HG03571 (cell line): ENCODE measurements at regions not wholly inside any gene's neighbourhood (a gene's known extent, or its start where the extent isn't known, plus 50 kb on each side); places are given as distances from the start of the nearest gene placed in this dataset.

Experiments used
- ATAC-seq: cut with Tn5 transposase; IDR thresholded peaks from one replicate; pipeline ENCODE4 v1.9.1; 2021; ENCODE audit not compliant: unreplicated experiment

DNA sequence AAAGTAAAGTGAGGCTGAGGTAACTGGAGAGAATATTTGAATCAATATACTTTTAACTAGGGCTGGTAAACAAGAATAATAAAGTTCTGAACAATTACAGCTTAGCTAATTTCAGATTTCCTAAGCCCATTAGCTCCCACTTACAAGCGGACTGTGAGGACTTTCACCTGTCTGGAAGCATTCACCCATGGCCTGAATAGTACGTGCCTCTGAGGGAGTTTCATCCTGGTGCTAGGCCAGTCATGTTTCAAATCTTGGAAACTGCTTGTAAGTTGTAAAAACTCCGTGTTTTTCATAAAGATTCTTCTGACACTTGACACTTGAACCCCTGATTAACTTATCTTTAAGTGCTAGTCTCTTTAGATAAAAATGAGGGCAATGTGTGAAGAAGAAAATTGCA lies 975.2 kb upstream of the GHITM start:
- no peak for ATAC-seq

DNA sequence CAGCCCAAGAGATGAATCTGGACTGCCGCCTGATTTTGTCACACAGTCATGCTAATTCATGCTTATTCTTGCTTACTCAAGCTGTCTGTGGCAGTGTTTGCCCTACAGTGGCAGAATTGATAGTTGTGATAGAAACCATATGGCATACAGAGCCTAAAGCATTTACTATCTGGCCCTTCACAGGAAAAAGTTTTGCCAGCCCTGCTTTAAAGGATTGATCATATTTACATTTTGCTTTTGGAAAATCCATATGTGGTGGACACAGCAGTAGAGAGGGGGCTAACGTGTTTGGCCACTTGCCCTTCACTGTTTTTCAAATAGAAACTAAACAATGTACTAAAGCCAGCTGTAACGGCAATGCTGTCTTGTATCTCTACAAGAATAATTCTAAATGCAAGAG lies 974.0 kb upstream of the GHITM start:
- ATAC-seq: no peak

DNA sequence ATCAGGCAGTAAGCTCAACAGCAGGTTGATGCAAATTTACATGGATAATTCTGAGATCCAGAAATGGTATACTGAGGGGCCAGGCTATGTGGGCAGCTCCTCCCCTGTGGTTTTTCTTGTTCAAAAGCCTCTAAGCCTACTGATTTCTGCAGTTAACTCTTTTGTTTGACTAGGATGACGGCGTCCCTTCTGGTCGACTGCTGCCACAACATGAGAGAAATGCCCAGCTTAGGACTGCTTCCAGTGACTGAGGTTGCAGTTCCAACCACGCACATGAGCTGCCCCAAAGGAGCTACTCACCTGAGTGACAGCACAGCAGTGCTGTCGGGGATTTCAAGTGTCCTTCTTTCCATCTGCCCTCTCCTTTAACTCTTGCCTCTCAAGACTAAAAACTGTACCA lies 973.0 kb upstream of the GHITM start:
- no peak for ATAC-seq

DNA sequence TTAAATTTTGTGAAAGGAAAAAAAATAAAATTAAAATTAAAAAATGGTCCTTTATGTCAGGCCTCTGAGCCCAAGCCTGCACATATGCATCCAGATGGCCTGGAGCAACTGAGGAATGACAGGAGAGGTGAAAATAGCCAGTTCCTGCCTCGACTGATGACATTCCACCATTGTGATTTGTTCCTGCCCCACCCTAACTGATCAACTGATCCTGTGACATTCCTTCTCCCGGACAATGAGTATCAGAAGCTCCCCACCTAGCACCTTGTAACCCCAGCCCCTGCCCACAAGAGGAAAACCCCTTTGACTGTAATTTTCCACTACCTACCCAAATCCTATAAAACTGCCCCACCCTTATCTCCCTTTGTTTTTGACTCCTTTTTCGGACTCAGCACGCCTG lies 972.2 kb upstream of the GHITM start:
- no peak for ATAC-seq

DNA sequence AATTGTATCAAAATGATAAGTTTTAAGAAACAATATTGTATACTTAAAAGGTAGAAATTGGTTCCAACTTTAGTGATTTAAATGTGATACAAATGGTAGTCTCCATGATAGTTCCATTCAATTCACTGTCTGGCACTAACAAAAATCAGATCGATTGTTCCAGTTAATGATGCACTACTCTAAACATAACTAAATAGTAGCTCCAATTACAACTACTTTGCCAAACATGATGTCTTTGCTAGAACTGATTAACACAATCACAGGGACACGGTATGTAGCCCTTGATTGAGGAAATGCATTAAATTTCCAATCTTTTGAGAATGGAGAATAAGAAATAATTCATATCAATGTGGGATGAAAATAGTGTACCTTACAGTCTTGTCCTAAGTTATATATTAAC lies 962.4 kb upstream of the GHITM start:
- ATAC-seq: no peak

DNA sequence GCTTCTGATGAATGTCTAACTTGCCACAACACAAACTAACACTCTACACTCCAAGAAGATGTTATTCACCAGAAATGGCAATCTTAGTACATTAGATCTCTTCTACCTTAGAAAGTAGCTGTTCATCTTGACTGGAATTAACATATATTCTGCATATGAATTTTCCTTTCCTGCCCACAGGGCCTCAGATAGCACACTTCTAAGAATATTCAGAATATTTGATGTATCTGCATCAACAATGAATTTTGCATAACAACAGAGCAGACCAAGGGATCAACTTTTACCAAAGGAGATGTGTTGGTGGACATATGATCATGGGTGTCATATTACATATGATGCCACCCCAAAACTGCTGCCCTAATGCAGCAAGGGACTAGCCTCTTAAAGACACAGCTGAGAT lies 960.8 kb upstream of the GHITM start:
- ATAC-seq: no peak

DNA sequence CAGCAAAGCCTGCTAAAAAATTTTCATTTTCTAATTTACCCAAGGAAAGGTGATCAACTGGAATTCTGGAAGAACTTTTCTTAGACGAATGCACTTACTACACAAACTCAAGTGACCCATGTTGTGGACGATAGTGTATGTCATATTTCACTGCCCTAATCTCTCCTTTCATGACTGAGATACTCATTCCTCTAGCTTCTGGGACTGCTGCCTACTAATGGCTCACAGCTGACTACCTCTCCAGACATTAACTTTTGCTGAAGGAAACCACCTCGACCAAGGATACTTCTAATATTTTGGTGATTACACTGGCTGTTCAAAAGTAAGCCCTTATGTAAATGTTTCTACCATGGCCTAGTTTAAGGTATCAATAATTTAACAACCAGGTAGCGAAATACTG lies 959.9 kb upstream of the GHITM start:
- no peak for ATAC-seq

DNA sequence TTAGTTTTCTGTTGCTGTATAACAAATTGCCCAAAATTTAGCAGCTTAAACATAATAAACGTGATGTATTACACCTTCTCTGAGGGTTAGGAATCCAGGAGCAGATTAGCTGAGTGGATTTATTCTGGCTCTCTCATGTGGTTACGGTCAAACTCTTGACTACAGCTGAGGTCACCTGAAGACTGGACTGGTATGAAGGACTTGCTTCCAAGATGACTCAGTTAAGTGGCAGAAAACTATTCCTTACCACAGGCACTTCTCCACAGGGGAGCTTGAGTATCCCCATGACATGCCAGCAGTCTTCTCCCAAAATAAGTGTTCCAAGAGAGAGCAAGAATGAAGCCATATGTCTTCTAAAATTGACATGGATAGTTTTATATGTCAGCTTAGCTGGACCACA lies 957.2 kb upstream of the GHITM start:
- no peak for ATAC-seq

DNA sequence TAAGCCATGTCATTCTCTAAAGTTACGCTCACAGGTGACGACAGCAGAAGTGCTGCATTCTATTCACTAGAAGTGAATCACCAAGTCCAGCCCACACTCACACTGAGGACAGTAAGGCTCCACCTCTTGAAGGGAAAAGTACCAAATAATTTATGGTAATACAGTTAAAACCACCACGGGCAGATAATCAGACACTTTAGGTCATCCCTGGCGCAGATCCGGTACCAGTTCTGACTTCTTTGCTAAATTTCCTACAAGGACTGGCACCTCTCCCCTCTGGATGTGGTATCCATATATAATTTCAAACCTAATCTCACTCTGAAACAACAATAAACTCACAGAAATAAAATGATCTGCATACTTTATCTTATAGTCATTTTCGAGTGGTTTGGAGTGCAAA lies 954.7 kb upstream of the GHITM start:
- no peak for ATAC-seq

DNA sequence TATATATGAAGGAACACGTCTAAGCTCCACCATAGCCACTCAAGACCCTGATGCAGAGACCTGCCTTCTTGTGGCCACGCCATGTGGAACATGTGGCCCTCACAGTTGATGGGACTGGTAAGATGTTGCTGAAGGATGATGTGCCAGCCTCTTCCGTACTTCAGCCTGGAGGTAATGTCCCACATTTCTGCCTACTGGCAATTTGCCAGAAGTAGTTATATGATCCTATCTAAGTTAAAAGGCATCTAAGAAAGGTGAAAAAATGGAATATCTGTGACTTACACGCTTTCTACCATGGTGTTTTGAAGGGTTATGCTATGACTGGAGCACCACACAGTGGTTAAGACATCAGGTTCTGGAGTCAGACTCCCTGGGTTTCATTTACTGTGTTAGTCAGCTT lies 948.7 kb upstream of the GHITM start:
- ATAC-seq: no peak

DNA sequence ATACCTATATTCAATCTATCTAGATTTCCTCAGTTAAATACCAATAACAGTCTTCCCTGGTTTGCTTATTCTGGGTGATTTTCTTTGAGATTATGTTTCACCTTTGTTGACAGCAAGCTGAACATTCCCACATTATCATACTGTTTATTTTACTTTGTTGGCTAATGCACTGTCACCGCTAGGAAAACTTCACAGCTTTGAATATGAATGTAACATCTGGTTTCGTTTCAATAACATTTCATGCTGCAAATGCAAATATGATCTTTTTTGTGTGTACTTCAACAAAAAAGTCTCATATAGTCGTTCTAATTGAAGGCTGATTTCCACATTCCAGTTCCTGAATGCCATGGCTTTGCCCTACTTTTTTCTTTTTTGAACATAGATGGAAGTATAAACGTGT lies 946.3 kb upstream of the GHITM start:
- no peak for ATAC-seq

DNA sequence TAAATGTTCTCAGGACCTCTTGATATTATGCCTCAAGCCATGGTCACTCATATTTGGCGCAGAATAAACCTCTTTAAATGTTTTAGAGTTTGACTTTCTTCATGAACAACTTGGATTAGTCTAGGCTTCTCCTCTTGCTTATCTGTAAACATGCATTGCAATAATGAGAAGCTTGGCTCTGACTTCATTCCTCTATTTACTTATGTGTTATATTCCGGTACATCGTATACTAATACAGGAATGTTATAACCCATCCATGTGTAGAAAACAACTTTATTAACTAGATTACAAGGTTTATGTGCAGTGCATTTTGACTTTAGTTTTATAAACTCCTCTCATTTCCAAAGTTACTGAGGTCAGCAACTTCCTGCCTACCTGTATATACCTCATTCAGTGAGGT lies 944.3 kb upstream of the GHITM start:
- no peak for ATAC-seq

DNA sequence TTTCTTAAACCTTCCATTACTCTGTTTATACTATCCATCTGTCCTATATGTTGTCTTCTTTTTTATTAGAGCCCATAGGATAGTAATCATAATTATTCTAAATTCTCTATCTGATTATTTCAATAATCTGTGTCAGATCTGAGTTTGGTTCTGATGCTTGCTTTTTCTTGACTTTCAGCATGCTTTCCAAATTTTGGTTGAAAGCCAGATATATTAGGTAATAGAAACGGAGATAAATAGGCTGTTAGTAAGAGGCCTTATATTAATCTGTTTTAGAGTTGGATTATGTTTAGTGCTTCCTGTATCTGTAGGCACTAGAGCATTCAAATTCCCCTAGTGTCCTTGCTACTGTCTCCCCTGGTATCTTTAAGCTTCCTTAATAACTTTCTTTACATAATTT lies 939.9 kb upstream of the GHITM start:
- ATAC-seq: no peak

DNA sequence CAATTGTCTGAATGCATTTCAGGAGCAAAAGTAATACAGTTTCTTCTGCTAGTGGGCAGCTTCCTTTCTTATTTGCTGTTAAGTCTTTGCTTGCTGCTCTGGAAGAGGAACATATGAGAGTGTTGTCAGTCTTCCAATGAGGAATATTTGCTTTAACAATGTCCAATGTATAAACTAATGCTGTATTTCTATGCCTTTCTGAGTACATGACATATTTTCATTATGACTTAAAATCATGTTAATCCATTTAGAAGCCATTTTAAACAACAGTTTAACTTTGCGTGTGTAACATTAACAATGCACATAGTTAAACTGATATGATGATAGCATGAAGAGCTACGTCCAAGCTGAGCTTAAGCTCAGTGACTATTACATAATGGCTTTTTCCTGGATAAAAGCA lies 933.4 kb upstream of the GHITM start:
- ATAC-seq: no peak

DNA sequence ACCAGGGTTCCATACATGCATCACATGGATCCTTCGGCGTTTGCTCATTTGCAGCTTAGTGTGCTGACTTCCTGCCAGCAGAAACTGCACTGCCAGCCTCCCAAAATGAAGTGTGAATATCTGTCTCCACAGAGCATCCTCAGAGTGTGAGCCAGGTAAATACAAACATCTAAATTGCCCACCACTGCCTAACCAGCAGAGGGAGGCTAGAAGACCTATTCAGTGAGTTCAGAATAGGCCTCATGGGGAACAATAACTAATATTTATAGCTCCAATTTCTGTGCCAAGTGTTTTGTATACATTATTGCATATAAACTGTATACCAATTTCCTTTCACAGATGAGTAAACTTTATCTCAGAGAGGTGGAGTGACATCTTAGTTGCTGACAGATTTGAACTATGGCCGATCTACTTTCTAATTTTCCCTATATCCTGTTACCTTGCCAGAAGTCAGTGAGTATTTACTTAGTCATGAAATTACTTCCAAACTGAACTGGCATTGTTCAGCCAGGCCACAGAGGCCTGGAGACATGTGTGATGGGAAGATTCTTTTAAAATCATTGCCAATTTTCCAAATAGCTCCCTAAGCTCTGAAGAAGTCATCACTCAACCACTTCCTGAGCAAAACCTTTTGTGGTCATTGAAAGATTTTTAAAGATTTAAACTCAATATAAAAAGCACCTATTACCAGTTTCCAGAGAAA lies 926.5 kb upstream of the GHITM start:
- no peak for ATAC-seq

DNA sequence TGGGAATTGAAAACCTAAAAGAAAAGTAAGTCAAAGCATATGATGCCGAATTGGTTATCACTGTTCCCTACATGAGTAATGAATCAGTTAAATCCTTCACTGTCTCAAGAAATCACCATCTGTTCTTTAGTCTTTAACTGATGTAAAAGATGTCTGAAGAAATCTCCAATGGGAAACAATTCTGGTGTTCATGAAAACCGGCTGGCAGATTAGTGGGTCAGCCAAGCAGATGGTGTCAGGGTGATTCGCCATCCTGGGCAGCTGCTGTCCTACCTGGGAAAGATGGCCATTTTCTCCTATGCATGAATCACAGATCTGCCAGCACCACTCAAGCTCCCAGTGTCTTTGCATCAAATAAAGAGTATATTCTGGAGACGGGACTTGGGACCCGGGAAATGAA lies 925.2 kb upstream of the GHITM start:
- ATAC-seq: no peak

DNA sequence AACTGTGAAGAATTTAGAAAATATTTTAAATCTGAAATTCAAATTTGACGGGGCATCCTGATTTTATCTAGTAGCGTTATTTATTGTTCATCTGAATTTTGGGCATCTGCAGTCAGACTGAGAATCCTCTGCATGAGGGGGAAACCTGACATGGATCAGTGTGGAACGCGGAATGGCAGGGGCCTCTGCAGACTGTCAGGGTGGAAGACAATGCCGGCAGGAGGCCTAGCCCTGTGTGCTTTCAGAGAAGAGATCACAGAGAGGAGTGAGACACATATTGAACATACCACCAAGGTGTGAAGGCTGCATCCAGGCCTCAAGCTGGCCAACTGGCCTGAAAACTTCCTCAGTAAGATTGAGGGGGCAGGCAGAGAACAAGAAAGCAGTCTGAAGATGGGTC lies 921.1 kb upstream of the GHITM start:
- no peak for ATAC-seq

DNA sequence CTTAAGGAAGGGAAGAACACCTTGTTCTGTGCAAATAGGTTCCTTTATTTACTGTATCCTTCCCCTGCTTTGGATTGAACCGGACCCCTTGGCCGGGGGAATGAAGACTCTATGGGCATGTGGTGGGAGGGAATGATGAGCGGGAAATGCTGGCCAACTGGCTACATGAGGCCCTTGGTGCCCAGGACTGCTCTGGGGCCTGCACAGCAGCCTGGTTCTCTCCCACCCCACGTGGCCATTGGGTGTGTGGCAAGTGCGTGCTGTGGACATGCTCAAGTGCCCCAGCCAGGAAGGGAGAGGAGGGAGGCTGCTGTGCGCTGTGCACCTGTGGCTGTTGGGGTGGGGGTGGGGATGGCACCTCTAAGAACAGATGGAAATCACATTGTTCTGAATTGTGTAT lies 917.0 kb upstream of the GHITM start:
- no peak for ATAC-seq

DNA sequence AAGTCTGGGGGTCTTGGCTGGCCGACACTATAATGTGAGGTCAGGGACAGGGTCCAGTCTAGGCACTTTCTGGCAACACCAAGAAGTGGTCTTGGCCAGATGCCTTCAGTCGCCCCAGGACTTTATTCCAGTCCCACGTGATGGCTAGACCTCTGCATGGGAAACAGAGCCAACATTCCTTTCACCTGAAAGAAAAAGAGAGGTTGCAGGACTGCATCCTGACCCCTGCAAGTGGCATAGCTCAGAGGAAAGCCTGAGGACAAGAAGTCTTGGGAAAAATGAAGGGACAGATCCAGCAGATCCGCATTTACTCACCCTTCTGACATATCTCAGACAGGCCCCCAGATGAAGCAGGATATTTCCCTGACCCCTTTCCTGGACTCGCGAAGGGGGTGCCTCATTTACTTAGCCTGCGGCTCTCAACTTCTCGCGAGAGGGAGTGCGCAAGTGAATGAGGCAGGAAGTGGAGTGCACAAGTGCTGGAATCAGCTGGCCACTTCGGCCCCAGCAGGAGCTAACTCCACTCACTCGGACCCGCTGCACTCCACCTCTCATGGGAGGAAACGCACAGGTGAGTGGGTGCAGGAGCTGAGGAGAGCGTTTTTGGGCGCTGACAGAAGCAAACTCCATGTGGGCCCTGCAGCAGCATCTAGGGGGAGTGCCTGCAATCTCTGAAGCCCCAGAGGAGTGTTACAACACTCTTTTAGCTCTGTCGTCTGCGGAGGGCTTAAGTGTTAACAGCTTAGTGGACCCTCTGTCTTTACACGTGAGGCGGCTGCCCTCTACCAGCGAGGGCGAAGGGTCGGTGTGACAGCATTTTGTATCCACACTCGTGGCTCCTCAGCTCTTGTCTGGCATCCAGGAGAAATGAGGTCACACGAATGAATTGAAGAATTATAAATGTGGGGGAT lies 916.2 kb upstream of the GHITM start:
- no peak for ATAC-seq

DNA sequence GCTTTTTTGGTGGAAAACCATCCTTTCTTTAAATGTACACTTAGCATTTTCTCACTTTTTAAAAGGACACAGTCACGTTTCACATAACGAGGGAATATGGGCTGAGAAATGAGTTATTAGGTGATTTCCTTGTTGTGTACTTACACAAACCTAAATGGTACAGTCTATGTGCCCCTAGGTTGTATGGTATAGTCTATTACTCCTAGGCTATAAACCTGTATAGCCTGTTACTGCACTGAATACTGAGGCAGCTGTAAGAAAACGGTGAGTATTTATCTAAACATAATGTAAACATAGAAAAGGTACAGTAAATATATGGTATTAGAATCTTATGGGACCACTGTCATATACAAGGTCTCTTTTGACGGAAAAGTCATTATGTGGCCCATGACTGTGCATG lies 913.5 kb upstream of the GHITM start:
- no peak for ATAC-seq

DNA sequence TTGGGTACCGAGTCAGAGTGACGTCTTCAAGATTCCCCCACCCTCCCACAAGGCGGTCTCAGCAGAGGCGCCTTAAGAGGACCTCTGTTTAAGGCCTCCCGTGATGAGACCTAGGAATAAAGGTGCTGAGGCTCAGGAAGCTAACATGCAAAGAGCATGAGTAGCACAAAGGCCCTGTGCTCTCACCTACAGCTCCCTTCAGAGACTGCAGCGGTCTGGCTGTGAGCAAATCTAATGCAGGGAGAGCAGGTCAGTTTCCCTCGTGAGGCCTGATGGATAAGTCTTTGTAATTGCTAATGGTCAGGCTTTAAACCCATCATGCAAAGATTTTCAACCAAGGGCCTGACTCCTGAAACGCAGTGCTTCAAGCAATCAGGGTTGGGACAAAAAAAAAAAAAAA lies 909.3 kb upstream of the GHITM start:
- no peak for ATAC-seq

DNA sequence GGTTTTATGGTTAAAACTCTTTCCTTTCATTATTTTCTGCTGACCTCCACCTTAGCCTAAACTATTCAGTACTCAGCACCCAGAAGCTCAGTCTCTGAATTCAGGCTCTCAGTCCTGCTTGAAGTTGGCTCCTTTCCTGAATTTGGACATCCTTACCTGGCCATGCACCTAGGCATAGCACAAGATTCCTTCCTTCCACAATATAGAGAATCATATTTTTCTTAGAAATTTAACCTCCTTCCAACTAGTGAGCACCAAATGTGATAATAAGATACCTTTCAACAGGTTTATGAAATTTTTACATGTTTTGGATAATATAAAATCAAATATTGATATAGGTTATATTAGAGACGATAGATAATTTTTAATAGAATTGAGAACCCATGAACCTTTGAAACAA lies 905.6 kb upstream of the GHITM start:
- ATAC-seq: no peak
